NOMO-1 treated with DMSO at 0.1 percent for 48 hours (cell line): ENCODE measurements at regions not wholly inside any gene's neighbourhood (a gene's known extent, or its start where the extent isn't known, plus 50 kb on each side); places are given as distances from the start of the nearest gene placed in this dataset.

Experiments used
- DNase-seq: peaks from one replicate; lab custom pipeline; 2025; ENCODE audit not compliant: unreplicated experiment; lab: John Stamatoyannopoulos, UW

DNA sequence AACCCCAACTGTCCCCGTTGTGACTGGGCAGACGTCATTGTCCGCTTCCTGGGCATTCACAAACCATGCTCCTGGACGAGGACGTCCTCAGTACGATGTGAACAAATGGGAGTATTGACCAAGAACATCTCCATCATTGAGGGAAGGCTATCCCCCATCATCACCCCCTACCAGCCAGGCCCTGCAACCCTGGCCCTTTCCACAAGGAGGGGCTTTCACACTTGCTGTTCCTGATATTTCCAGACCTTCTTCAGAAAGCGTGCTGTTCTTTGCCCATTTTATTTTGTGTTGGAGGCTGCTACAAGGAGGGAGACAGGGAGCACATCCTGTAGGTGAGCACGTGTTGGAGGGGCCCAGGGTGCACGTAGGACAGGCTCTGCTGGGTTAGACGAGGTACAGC, 277.0 kb upstream of the LRRC3B start:
- DNase-seq = no peak

- no peak for DNase-seq
These were observed 276.1 kb upstream of the LRRC3B start for GRCh38 chr3:26346497-26346896.

DNA sequence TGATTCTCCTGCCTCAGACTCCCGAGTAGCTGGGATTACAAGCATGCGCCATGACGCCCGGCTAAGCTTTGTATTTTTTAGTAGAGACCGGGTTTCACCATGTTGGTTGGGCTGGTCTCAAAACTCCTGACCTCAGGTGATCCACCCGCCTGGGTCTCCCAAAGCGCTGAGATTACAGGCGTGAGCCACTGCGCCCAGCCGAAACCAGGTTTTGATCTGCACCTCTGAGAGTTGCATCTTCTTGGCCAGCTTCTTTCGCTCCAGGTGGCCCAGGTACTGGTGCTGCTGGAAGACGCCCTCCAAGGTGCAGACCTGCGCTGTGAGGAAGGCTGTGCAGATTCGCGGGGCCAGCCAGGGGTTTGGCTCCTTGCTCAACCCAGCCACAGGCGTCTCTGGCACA, 275.4 kb upstream of the LRRC3B start:
- no peak for DNase-seq

- no peak for DNase-seq
These were observed 271.7 kb upstream of the LRRC3B start for GRCh38 chr3:26350853-26351252.

DNA sequence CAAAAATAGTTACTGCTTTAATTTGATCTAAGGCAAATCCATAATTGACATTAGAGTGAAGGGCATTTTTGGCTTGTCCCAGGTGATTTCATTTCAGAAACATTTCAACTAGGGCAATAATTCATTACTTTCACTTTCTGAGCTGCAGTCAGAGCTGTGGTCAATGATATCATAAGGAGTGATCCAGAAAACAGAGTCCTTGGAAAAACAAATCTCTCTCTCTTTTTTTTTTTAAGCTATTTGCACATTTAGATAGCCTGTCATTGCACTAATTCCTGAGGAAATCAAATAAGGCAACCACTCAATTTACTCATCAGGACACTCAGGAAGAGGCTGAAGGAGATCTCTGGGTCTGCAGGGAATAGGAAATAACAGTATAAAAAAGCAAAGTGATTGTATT, 269.5 kb upstream of the LRRC3B start:
- DNase-seq = no peak

GRCh38 chr3:26358405-26358804, 264.2 kb upstream of the LRRC3B start:
- DNase-seq = no peak

GRCh38 chr3:26365706-26366105, 256.9 kb upstream of the LRRC3B start:
- DNase-seq = no peak

- DNase-seq = no peak
These were observed 254.3 kb upstream of the LRRC3B start for GRCh38 chr3:26368312-26368711.

- no peak for DNase-seq
These were observed 253.4 kb upstream of the LRRC3B start for GRCh38 chr3:26369133-26369532.

DNA sequence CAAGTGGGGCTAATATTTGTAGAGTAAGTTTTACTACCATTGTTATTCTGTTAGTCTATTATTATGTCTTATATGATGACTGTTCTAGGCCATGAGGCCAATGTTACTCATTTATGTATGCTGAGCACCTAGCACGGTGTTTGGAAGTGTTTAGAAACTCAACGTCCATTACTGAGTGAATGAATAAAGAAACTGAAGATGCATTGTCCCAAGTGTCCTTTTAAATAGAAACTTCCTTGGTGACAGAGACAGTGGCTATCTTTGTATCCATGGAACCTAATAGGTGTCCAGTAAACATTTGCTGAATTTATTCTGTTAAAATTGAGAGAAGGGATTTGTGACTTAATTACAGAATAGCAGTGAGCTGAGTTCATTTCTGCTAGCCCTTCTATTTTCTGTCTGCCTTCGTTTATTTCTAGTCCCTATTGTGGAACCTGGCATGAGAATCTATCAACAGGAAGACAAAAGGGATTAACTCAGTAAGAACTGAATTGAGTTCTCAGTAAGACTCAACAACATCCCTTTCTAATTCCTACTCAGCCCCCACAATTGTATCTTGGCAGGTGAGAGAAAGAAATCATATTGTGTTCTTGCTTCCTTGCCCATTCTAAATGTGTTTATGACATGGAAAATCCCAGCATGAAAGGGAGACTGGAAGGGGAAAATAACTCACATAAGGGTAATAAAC, 246.6 kb upstream of the LRRC3B start:
- no peak for DNase-seq

DNA sequence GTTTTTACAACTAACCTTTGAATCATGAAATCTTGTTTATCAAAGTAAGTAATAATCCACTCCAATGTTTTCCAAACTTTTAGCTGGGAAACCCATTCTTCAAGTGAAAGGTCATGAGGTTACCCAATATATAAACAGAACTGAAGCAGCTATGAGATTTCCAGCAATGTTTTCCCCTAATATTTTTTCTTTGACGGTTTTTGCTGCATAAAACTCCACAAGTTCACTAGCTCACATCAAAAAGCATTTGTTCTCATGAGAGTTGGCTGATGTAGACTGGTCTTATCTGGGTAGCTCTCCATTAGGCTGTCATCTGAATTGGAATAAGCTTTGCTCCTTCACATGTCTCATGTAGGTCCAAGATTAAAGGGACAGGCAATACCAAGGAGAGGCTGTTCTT, 241.2 kb upstream of the LRRC3B start:
- DNase-seq = no peak

- DNase-seq = no peak
These were observed 215.9 kb upstream of the LRRC3B start for GRCh38 chr3:26406636-26407035.

- DNase-seq = no peak
These were observed 204.0 kb upstream of the LRRC3B start for GRCh38 chr3:26418553-26418952.

GRCh38 chr3:26422415-26422814, 200.2 kb upstream of the LRRC3B start:
- DNase-seq = peak; percentile 7

DNA sequence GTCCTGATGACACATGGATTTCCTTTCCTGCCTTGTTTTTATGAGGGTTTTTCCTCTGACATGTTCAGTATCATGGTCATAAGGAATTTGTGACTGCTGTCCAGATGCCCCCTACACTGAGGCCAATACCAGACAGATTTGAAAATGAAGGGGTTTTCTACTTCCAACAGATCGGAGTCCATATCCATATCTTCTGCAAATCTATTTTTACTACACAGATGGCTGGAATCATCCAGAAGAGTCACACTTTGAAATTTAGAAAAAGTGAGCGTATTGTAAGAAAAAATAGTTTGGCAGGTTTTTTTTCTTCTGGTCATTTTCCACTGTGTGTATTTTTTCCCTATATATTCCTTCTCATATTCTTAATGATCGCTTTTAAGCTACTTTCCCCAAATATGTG, 197.5 kb upstream of the LRRC3B start:
- no peak for DNase-seq

DNA sequence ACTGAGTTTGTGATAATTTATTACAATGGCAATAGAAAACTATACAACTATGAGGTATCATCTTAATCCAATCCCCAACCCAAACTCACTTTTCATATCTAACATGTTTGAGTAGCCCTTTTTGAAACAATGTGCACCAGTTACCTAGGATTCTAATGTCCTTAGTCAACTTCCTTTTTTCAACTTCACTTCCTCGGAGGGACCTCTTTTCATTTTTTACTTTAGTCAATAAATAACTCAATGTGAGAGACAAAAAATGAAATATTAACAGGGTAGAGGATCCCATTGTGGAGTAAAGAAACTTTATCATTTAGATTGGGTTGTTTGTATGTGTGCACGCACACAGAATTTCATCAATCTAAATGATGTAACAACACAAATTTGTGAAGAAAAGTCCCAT, 193.6 kb upstream of the LRRC3B start:
- peak; percentile 4 for DNase-seq

GRCh38 chr3:26437678-26438077, 184.9 kb upstream of the LRRC3B start:
- DNase-seq = no peak

DNA sequence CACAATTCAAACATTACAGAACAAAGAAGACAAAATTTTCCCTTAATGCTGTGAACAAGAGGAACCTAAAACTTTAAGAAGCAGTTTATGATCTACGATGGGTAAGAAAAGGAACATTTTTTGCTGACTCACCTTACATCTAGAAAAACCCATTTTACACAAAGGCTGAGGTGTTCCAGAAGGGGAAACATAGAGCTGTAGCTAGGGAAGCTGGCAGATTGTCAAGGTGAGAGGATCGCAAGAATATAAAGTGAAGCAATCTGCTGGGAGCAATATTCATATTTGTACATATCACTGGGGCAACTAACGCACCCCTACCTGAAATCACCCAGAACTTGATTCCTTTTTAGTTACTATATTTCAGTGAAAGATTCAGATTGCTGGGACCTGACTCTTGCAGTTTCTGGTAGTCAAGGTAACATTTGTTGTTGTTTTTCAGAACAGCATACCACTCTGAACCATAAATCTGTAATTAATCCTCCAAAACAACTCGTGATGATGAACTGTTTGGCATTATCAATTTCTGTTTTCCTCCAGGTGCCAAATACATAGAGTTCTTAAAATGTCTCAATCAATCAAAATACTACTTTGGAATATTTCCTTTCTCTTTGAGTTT, 184.1 kb upstream of the LRRC3B start:
- DNase-seq = peak; percentile 39

- no peak for DNase-seq
These were observed 183.3 kb upstream of the LRRC3B start for GRCh38 chr3:26438981-26439884.

GRCh38 chr3:26449996-26450395, 172.6 kb upstream of the LRRC3B start:
- peak; percentile 60 for DNase-seq

DNA sequence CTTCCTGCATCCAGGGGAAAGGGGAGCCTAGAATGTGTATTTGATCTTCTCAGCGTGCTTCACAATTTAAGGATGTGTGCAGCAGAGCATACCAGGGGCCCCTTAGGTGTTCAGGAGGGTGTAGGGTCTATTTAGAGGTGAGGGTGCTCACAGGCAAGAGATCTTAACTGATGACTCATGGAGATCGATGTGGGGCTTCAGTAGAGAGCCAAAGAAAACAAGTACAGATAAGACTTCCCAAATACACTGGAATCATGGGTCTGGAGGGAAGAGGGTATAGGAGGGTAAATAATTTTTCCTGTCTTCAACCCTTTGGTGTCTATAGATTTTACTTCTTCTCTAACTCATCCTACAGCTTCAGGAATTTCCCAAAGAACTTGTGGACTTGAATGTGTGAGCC, 170.2 kb upstream of the LRRC3B start:
- DNase-seq = no peak

GRCh38 chr3:26460985-26461384, 161.6 kb upstream of the LRRC3B start:
- DNase-seq = no peak
